COLO829 (cell line): ENCODE measurements at regions not wholly inside any gene's neighbourhood (a gene's known extent, or its start where the extent isn't known, plus 50 kb on each side); places are given as distances from the start of the nearest gene placed in this dataset.

Experiments
- DNase-seq: peaks from one replicate; pipeline ENCODE4 v3.0.0; 2012; ENCODE audit warnings: low spot score

- no peak for DNase-seq
Measured at GRCh38 chr9:14466828-14467227, 152.9 kb upstream of the NFIB start.

- no peak for DNase-seq
Measured at GRCh38 chr9:14466429-14466818, 152.5 kb upstream of the NFIB start.

GRCh38 chr9:14462950-14463349 is 149.0 kb upstream of the NFIB start:
- DNase-seq = no peak

GRCh38 chr9:14455243-14455642 is 141.3 kb upstream of the NFIB start:
- no peak for DNase-seq

- no peak for DNase-seq
Measured at GRCh38 chr9:14453286-14453685, 139.3 kb upstream of the NFIB start.

- no peak for DNase-seq
Measured at GRCh38 chr9:14452539-14452938, 138.6 kb upstream of the NFIB start.

- DNase-seq = no peak
Measured at GRCh38 chr9:14451949-14452348, 138.0 kb upstream of the NFIB start.

- no peak for DNase-seq
Measured at GRCh38 chr9:14447103-14447502, 133.2 kb upstream of the NFIB start.

GRCh38 chr9:14445946-14446345 is 132.0 kb upstream of the NFIB start:
- DNase-seq = no peak

- no peak for DNase-seq
Measured at GRCh38 chr9:14442956-14443355, 129.0 kb upstream of the NFIB start.

GRCh38 chr9:14441976-14442651 is 128.2 kb upstream of the NFIB start:
- DNase-seq = no peak

GRCh38 chr9:14441115-14441514 is 127.2 kb upstream of the NFIB start:
- DNase-seq = no peak

GRCh38 chr9:14440062-14440461 is 126.1 kb upstream of the NFIB start:
- no peak for DNase-seq

GRCh38 chr9:14439555-14439954 is 125.6 kb upstream of the NFIB start:
- DNase-seq = no peak

- DNase-seq = no peak
Measured at GRCh38 chr9:14438232-14439021, 124.5 kb upstream of the NFIB start.

- no peak for DNase-seq
Measured at GRCh38 chr9:14437354-14438231, 123.7 kb upstream of the NFIB start.

- no peak for DNase-seq
Measured at GRCh38 chr9:14435871-14436270, 121.9 kb upstream of the NFIB start.

GRCh38 chr9:14434971-14435718 is 121.2 kb upstream of the NFIB start:
- DNase-seq = no peak

GRCh38 chr9:14434158-14434504 is 120.2 kb upstream of the NFIB start:
- no peak for DNase-seq

GRCh38 chr9:14433351-14434157 is 119.6 kb upstream of the NFIB start:
- DNase-seq = peak; percentile 20

GRCh38 chr9:14432666-14433350 is 118.9 kb upstream of the NFIB start:
- no peak for DNase-seq
